ENCODE measurements at regions not wholly inside any gene's neighbourhood (a gene's known extent, or its start where the extent isn't known, plus 50 kb on each side); places are given as distances from the start of the nearest gene placed in this dataset.

- H3K4me3 ChIP-seq (replicated peaks; ENCODE audit: low read depth, low read length), result no peak overlapping the region
- TF ChIP-seq CTCF (IDR thresholded peaks at IDR 0.05; ENCODE audit: low read length, missing control alignments), result no peak
- no peak for DNase-seq (ENCODE audit: low read depth)
These were observed 282.5 kb upstream of the PCDH10 start for GRCh38 chr4:132866616-132867015.

GRCh38 chr4:132893787-132894186, 255.3 kb upstream of the PCDH10 start:
- TF ChIP-seq CTCF (IDR thresholded peaks at IDR 0.05; ENCODE audit: low read length, missing control alignments), result no peak
- H3K4me3 ChIP-seq (replicated peaks; ENCODE audit: low read depth, low read length), result no peak overlapping the region
- DNase-seq (ENCODE audit: low read depth), result no peak

- no peak overlapping the region for H3K4me3 ChIP-seq (replicated peaks; ENCODE audit: low read depth, low read length)
- no peak for TF ChIP-seq CTCF (IDR thresholded peaks at IDR 0.05; ENCODE audit: low read length, missing control alignments)
- no peak for DNase-seq (ENCODE audit: low read depth)
These were observed 247.9 kb upstream of the PCDH10 start for GRCh38 chr4:132901224-132901623.

GRCh38 chr4:132910229-132910748, 238.8 kb upstream of the PCDH10 start:
- DNase-seq (ENCODE audit: low read depth), result no peak
- TF ChIP-seq CTCF (IDR thresholded peaks at IDR 0.05; ENCODE audit: low read length, missing control alignments), result no peak
- H3K4me3 ChIP-seq (replicated peaks; ENCODE audit: low read depth, low read length), result no peak overlapping the region

GRCh38 chr4:132918096-132918495, 231.0 kb upstream of the PCDH10 start:
- no peak for TF ChIP-seq CTCF (IDR thresholded peaks at IDR 0.05; ENCODE audit: low read length, missing control alignments)
- no peak for DNase-seq (ENCODE audit: low read depth)
- no peak overlapping the region for H3K4me3 ChIP-seq (replicated peaks; ENCODE audit: low read depth, low read length)

- TF ChIP-seq CTCF (IDR thresholded peaks at IDR 0.05; ENCODE audit: low read length, missing control alignments), result no peak
- DNase-seq (ENCODE audit: low read depth), result no peak
- H3K4me3 ChIP-seq (replicated peaks; ENCODE audit: low read depth, low read length), result no peak overlapping the region
These were observed 225.6 kb upstream of the PCDH10 start for GRCh38 chr4:132923516-132923915.

- DNase-seq (ENCODE audit: low read depth), result no peak
- no peak for TF ChIP-seq CTCF (IDR thresholded peaks at IDR 0.05; ENCODE audit: low read length, missing control alignments)
- no peak overlapping the region for H3K4me3 ChIP-seq (replicated peaks; ENCODE audit: low read depth, low read length)
These were observed 214.2 kb upstream of the PCDH10 start for GRCh38 chr4:132934911-132935310.
